Stomach (tissue), 4 donors: ENCODE measurements at regions not wholly inside any gene's neighbourhood (a gene's known extent, or its start where the extent isn't known, plus 50 kb on each side); places are given as distances from the start of the nearest gene placed in this dataset.

Experiments used
- CTCF ChIP-seq, 7 experiments: fragments of 450-650 bp in 4 of 7; fragments of 200-600 bp in 3 of 7; sonication (generic) in 3 of 7; IDR thresholded peaks; one replicate each; pipeline ENCODE4 v1.5.1; 2016 to 2019; ENCODE audit warnings: antibody characterized with exemption in 7 of 7, control low read depth in 2 of 7, mild to moderate bottlenecking in 1 of 7
- EP300 ChIP-seq: sonication (generic); formaldehyde crosslinking; IDR thresholded peaks from one replicate; pipeline ENCODE4 v1.6.1; 2017; ENCODE audit warnings: antibody characterized with exemption

- no peak for TF ChIP-seq EP300
- no peak for TF ChIP-seq CTCF (IDR thresholded peaks at IDR 0.05)
Observed at GRCh38 chr5:39877479-39877878, 452.7 kb upstream of the DAB2 start.
